ENCODE measurements at regions not wholly inside any gene's neighbourhood (a gene's known extent, or its start where the extent isn't known, plus 50 kb on each side); places are given as distances from the start of the nearest gene placed in this dataset.

DNA sequence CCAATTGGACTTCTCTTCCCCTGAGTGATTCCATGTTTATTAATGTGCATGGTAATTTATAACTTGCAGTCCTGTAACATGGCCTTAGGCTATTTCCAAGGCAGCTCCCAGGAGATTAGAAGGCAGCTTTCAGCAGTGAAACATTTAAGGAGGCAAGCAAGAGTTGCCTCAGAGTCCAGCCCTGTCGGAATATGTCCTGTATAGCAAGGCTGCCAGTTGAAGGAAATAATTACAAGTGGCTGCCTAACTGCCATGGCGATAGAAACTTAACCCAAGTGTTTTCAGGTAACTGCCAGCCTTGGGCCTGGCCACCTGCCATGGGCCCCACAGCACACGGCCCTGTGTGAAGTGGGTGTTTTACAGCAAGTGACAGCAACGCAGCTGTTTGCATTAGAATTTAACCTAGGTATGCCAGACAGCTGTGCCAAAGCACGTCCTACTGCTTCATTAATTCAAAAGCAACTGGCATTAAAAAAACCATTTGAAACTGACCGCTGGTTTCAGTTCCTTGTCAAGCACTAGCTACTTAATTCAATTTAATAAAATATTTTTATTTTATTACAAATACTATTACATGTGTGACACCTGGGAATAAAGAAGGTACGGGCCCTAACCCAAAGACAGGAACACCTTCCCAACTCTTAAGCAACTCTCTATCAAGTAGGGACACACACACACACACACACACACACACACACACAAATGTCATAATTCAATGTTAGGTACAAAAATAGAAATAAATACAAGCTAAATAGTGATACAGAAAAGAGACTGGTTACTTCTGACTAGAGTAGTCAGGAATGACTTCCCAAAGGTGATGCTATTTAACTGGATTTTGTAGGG, 151.8 kb upstream of the HEY2 start:
- DNase-seq (ENCODE audit: low read depth): peak; percentile 3
- H3K4me3 ChIP-seq (ENCODE audit: low read length): no peak overlapping the region
- TF ChIP-seq, protein P1, sequence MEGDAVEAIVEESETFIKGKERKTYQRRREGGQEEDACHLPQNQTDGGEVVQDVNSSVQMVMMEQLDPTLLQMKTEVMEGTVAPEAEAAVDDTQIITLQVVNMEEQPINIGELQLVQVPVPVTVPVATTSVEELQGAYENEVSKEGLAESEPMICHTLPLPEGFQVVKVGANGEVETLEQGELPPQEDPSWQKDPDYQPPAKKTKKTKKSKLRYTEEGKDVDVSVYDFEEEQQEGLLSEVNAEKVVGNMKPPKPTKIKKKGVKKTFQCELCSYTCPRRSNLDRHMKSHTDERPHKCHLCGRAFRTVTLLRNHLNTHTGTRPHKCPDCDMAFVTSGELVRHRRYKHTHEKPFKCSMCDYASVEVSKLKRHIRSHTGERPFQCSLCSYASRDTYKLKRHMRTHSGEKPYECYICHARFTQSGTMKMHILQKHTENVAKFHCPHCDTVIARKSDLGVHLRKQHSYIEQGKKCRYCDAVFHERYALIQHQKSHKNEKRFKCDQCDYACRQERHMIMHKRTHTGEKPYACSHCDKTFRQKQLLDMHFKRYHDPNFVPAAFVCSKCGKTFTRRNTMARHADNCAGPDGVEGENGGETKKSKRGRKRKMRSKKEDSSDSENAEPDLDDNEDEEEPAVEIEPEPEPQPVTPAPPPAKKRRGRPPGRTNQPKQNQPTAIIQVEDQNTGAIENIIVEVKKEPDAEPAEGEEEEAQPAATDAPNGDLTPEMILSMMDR (conservative IDR thresholded peaks at IDR 0.05; ENCODE audit: low read length): no peak

DNA sequence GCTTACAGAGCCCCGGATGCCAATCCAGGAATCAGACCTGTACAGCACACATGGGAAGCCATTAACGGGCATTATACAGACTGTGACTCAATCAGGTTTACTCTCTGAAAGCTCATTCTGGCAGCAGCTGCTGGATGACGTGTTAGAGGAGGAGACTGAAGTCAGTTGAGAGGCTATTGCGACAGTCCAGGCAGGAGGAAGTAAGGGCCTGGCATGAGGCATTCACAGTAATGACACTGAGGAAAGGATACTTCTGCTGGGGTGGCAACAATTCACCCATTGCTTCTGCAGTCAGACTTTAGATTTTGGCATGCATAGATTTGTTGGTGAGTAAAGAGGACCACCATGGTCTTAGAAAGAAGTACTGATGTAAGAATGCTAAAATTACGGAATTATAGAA, 151.0 kb upstream of the HEY2 start:
- TF ChIP-seq, protein P1 (conservative IDR thresholded peaks at IDR 0.05; ENCODE audit: low read length): no peak
- DNase-seq (ENCODE audit: low read depth): peak; percentile 57
- H3K4me3 ChIP-seq (ENCODE audit: low read length): no peak overlapping the region

DNA sequence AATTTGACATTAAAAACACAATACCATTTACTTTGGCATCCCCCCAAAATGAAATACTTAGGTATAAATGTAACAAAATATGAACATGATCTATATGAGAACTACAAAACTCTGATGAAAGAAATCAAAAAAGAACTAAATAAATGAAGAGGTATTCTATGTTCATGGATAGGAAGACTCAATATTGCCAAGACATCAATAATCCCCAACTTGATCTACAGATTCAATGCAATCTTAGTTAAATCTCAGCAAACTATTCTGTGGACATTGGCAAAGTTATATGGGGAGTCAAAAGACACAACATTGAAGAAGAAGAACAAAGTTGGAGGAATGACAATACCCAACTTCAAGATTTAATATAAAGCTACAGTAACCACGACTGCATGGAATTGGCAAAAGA, 145.2 kb upstream of the HEY2 start:
- TF ChIP-seq, protein P1 (conservative IDR thresholded peaks at IDR 0.05; ENCODE audit: low read length): no peak
- H3K4me3 ChIP-seq (ENCODE audit: low read length): no peak overlapping the region
- no peak for DNase-seq (ENCODE audit: low read depth)

DNA sequence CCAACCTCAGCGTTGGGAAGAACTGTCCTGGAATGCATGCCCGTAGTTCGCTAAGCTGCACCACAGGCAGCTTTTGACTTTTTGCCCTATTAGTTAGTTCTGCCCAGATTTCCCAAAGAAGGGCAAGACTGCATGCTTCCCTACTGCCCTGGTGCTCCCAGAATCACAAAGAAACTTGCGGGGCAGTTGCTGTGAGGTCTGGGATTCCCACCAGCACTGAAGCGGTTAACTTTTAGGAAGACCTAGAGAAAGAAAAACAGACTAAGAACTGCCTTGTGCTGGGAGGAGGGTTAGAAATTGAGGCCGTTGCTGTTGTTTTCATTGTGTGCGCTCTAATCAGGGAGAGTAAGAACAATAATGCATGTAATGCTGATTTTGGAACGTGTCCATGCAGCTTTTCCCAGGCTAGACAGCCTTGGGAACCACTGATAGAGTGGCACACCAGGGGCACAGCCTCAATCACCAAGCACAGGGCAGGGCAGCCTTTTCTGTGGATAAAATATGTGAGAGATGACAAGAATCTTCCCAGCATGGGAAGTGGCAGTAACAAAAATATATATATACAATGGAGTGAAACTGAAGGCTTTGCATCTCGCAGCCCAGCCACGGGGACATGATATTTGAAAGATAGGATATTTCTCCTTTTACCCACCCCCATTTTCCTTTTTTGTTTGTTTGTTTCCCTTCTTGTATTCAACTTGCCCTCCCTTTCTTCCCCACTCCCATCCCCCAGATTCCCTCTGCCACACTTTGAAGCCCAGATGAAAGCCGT, 137.7 kb upstream of the HEY2 start:
- TF ChIP-seq, protein P1 (conservative IDR thresholded peaks at IDR 0.05; ENCODE audit: low read length): no peak
- no peak overlapping the region for H3K4me3 ChIP-seq (ENCODE audit: low read length)
- DNase-seq (ENCODE audit: low read depth): peak; percentile 10

DNA sequence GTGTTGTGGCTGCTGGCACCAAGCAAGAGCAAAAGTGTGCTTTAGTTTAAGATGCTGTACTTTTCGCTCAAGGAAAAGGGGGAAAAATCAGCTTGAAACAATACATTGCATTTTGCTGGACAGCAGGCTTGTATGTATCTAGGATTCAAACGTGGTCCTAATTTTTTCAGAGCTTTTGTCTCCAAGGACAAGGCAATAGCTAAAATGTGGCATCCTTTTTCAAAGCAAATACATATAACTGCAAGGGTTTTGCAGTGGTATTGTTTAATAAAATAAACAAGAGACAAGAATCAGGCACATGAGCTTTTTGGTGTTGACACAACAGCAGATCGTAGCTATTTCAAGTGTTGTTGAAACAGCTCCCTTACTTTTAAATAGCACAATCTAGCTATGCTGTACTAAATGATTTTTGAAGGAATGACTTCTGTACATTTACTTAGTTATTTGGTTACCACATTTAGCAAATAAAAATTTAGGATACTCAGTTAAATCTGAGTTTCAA, 137.0 kb upstream of the HEY2 start:
- no peak overlapping the region for H3K4me3 ChIP-seq (ENCODE audit: low read length)
- no peak for DNase-seq (ENCODE audit: low read depth)
- TF ChIP-seq, protein P1 (conservative IDR thresholded peaks at IDR 0.05; ENCODE audit: low read length): no peak

DNA sequence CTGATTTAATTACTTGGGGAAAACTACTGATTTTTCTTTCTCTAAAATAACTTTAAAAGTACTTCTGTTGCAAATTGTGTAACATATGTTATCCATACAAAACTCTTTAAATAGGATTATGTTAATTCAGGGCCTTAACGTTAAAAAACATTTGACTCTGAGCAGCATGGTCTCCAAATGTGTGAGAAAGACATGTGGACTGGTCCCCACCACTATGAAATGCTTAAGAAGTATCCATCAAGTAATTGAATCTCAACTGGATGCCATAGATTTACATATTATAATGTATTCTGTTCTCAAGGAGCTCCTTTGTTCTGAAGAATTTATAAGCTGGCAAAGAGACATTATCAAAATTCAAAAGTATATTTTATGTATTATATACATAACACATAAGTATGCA, 130.8 kb upstream of the HEY2 start:
- DNase-seq (ENCODE audit: low read depth): no peak
- TF ChIP-seq, protein P1 (conservative IDR thresholded peaks at IDR 0.05; ENCODE audit: low read length): no peak
- no peak overlapping the region for H3K4me3 ChIP-seq (ENCODE audit: low read length)
